ENCODE measurements at regions not wholly inside any gene's neighbourhood (a gene's known extent, or its start where the extent isn't known, plus 50 kb on each side); places are given as distances from the start of the nearest gene placed in this dataset.

DNA sequence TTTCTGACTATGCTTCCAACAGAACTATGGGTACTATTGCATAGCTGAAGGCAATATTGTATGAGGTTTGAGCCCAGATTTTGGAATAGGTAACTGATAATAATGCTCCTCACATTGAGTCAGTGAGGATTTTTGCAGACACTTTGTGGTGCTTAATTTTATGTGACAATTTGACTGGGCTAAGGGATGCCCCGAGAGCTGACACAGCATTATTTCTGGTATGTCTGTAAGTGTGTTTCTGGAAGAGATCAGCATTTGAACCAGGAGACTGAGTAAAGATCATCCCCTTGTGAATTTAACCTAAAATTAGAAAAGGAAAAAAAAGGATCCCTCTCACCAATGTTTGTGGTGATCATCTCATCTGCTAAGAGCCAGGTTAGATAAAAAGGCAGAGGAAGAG, 404.9 kb downstream of the AEBP2 start:
- DNase-seq = no peak
- Histone ChIP-seq H3K27ac (no peak overlapping the region), H3K36me3 (no peaks in the 10 kb centered on the region), H3K4me1 (no peaks in the 10 kb centered on the region), H3K9me3 (no peaks in the 10 kb centered on the region), H3K27me3 (no peaks in the 10 kb centered on the region), H3K4me3 (no peak overlapping the region)
- TF ChIP-seq POLR2A (IDR thresholded peaks at IDR 0.05) = no peak
- TF ChIP-seq, protein P1, sequence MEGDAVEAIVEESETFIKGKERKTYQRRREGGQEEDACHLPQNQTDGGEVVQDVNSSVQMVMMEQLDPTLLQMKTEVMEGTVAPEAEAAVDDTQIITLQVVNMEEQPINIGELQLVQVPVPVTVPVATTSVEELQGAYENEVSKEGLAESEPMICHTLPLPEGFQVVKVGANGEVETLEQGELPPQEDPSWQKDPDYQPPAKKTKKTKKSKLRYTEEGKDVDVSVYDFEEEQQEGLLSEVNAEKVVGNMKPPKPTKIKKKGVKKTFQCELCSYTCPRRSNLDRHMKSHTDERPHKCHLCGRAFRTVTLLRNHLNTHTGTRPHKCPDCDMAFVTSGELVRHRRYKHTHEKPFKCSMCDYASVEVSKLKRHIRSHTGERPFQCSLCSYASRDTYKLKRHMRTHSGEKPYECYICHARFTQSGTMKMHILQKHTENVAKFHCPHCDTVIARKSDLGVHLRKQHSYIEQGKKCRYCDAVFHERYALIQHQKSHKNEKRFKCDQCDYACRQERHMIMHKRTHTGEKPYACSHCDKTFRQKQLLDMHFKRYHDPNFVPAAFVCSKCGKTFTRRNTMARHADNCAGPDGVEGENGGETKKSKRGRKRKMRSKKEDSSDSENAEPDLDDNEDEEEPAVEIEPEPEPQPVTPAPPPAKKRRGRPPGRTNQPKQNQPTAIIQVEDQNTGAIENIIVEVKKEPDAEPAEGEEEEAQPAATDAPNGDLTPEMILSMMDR (IDR thresholded peaks at IDR 0.05) = no peak

DNA sequence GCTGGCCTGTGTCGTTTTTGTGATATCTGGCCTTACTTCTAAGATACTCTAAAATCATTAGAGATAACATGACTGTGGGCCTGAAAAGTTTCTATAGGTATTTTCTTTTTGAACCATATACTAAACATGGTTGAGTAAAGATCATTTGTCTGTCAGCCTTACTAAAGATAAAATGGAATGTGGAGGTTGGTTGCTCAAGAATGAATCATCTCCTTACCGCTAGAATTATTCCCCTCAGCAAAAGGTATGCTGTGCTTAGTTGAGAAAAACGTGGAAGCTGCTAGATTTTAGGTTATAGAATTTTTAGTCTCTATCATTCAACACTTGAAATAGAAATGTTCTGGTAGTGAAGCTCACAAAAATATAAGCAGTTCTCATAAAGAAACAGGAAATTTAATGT, 407.3 kb downstream of the AEBP2 start:
- H3K27me3 ChIP-seq = no peaks in the 10 kb centered on the region
- no peaks in the 10 kb centered on the region for H3K4me1 ChIP-seq
- H3K9me3 ChIP-seq = no peaks in the 10 kb centered on the region
- no peak overlapping the region for H3K4me3 ChIP-seq
- DNase-seq = no peak
- no peaks in the 10 kb centered on the region for H3K36me3 ChIP-seq
- H3K27ac ChIP-seq = peak overlapping the region in 1 of 4 donors; percentile 54
- TF ChIP-seq POLR2A (IDR thresholded peaks at IDR 0.05) = no peak

DNA sequence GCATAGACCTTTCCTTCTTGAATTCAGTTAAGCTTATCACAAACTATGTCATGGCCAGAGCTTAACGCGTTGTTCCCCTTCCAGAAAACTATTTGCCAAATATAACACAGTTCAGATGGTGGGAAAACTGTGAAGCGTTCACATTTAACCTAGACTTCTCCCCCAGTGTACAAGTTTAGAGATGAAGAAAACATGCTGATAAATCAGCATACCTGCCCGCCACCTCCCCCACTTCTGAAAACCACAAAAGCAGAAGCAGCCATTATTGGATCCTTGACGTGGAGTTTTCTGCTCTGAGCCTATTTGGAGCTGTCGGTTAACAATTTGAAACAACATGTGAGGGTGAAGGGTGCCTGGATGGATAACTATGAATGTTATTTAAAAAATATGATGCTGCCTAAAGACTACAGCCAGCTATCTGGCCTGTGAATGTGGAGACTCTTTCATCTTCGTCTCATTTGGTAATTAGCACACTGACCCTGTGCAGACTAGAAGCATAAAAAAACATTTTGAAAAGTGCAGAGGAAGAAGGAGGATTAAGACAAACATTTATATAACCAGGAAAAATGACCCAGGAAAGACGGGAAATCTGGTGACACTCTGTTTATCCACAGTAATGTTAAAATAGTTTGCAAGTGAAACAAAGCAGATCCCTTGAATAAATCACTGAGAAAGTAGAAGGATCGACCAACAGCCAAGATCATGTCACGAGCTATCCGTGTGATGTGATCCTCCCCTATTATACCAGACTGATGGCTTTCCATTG, 408.2 kb downstream of the AEBP2 start:
- Histone ChIP-seq H3K27me3 (no peaks in the 10 kb centered on the region), H3K4me1 (no peaks in the 10 kb centered on the region), H3K36me3 (no peaks in the 10 kb centered on the region), H3K9me3 (no peaks in the 10 kb centered on the region), H3K4me3 (no peak overlapping the region), H3K27ac (peak overlapping the region in 3 of 4 donors; percentile 8 to 54 (median 37))
- TF ChIP-seq POLR2A (IDR thresholded peaks at IDR 0.05) = no peak
- TF ChIP-seq, protein P1 (IDR thresholded peaks at IDR 0.05) = no peak
- DNase-seq = no peak

DNA sequence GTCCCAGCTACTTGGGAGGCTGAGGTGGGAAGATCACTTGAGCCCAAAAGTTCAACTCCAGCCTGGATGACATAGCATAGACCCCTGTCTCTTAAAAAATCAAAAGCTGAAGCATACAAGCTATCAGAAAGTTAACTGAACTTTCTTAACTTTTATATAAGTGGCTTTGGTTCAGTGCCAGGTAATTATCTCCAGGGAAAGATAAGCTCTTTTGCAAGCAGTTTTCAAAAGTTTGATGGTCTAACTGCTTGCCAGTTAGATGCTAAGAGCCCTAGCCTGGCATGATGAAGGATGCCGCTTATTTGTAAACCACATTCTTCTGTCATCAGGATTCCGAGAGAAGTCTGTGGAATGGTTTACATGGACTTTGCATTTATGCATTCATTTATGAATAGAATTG, 409.1 kb downstream of the AEBP2 start:
- H3K27me3 ChIP-seq = no peaks in the 10 kb centered on the region
- TF ChIP-seq, protein P1 (IDR thresholded peaks at IDR 0.05) = no peak
- TF ChIP-seq POLR2A (IDR thresholded peaks at IDR 0.05) = no peak
- H3K27ac ChIP-seq = peak overlapping the region in 1 of 4 donors; percentile 54
- no peak overlapping the region for H3K4me3 ChIP-seq
- H3K4me1 ChIP-seq = no peaks in the 10 kb centered on the region
- H3K9me3 ChIP-seq = no peaks in the 10 kb centered on the region
- no peaks in the 10 kb centered on the region for H3K36me3 ChIP-seq
- no peak for DNase-seq

DNA sequence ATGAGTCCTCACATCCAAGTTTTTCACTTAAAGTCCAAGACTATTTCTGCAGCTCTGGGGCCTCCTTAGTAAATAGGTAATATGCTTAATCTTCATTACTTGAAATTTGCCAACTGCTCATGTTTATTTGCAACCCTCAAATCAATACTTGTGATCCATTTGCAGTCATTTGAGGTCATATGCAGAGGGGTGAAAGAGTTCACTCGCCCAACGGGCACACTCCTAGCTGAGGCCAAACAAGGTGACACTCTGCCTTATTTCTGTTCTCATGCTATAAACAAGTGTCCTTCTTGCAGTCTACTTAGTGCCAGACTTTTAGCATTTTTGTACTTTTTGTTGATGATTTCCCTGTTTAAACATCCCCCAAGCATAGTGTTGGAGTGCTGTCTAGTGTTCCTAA, 409.9 kb downstream of the AEBP2 start:
- H3K36me3 ChIP-seq = no peaks in the 10 kb centered on the region
- no peaks in the 10 kb centered on the region for H3K9me3 ChIP-seq
- no peaks in the 10 kb centered on the region for H3K4me1 ChIP-seq
- no peak overlapping the region for H3K27ac ChIP-seq
- DNase-seq = no peak
- H3K27me3 ChIP-seq = no peaks in the 10 kb centered on the region
- no peak for TF ChIP-seq POLR2A (IDR thresholded peaks at IDR 0.05)
- TF ChIP-seq, protein P1 (IDR thresholded peaks at IDR 0.05) = no peak
- no peak overlapping the region for H3K4me3 ChIP-seq

DNA sequence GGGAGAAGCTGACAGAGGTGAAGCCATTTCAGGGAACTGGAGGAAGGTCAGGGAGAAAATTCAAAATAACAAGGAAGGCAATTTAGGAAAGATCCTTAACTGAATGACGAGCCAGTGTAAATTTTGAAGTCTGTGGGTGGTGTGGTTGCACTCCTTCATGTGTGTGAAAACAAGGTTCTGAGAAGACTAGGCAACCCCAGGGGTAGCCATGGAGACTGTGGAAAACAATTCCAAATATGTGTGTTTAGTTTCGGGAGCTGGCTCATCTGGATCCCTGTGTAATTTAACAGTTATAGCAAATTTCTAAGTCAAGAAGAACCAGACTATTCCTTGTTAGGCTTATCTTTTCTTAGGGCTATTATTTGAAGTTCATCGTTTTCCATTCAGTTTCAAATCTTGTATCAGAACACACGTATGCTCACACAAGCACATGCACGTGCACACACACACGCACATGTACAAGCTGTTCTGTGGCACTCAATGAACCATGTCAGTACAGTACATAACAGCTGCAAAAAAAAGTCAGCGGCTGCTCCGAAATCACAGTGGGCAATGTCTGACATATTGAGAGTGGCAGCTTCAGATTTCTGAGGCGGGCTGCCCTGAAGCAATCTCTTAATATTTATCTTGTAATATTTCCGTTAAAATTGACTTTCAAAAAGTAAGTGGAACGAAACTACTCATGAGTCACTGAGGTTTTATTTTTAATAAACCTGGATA, 411.2 kb downstream of the AEBP2 start:
- no peaks in the 10 kb centered on the region for H3K4me1 ChIP-seq
- no peaks in the 10 kb centered on the region for H3K27me3 ChIP-seq
- no peak overlapping the region for H3K4me3 ChIP-seq
- H3K36me3 ChIP-seq = no peaks in the 10 kb centered on the region
- no peak for DNase-seq
- TF ChIP-seq, protein P1 (IDR thresholded peaks at IDR 0.05) = no peak
- TF ChIP-seq POLR2A (IDR thresholded peaks at IDR 0.05) = no peak
- no peak overlapping the region for H3K27ac ChIP-seq
- no peaks in the 10 kb centered on the region for H3K9me3 ChIP-seq

All from Peyer's patch (tissue), 4 donors.